Loucy (cell line): ENCODE measurements at regions not wholly inside any gene's neighbourhood (a gene's known extent, or its start where the extent isn't known, plus 50 kb on each side); places are given as distances from the start of the nearest gene placed in this dataset.

ENCODE experiments used
- CTCF ChIP-seq: fragments of 200-600 bp; sonication (generic); conservative IDR thresholded peaks from 2 replicates; pipeline ENCODE4 v1.5.1; 2014; ENCODE audit warnings: mild to moderate bottlenecking, antibody characterized with exemption, low read length
- EZH2phosphoT487 ChIP-seq: fragments of 200-600 bp; IDR thresholded peaks from 2 replicates; pipeline ENCODE4 v1.6.1; 2018; ENCODE audit warnings: antibody characterized with exemption, mild to moderate bottlenecking, moderate library complexity, borderline replicate concordance

- TF ChIP-seq CTCF, result no peak
- TF ChIP-seq EZH2phosphoT487, result no peak
Observed at GRCh38 chr18:7298149-7298548, 67.3 kb downstream of the LRRC30 start.
